ENCODE measurements at regions not wholly inside any gene's neighbourhood (a gene's known extent, or its start where the extent isn't known, plus 50 kb on each side); places are given as distances from the start of the nearest gene placed in this dataset.
A peak's percentile ranks its signal among the peaks of the same experiment; 100 is the strongest.

- no peak for DNase-seq
Observed at GRCh38 chr15:56868170-56868569, 50.3 kb upstream of the TCF12 start.

GRCh38 chr15:56866803-56867202, 51.6 kb upstream of the TCF12 start:
- no peak for DNase-seq

- no peak for DNase-seq
Observed at GRCh38 chr15:56857828-56858227, 60.6 kb upstream of the TCF12 start.

- no peak for DNase-seq
Observed at GRCh38 chr15:56856934-56857333, 61.5 kb upstream of the TCF12 start.

GRCh38 chr15:56844892-56845291, 73.6 kb upstream of the TCF12 start:
- no peak for DNase-seq

GRCh38 chr15:56844471-56844870, 74.0 kb upstream of the TCF12 start:
- no peak for DNase-seq

GRCh38 chr15:56839641-56840040, 78.8 kb upstream of the TCF12 start:
- DNase-seq, result no peak

- no peak for DNase-seq
Observed at GRCh38 chr15:56839099-56839498, 79.3 kb upstream of the TCF12 start.

GRCh38 chr15:56838085-56838484, 80.4 kb upstream of the TCF12 start:
- DNase-seq, result no peak

GRCh38 chr15:56837273-56837672, 81.2 kb upstream of the TCF12 start:
- no peak for DNase-seq

GRCh38 chr15:56835718-56836171, 82.7 kb upstream of the TCF12 start:
- no peak for DNase-seq

GRCh38 chr15:56832125-56832524, 86.3 kb upstream of the TCF12 start:
- no peak for DNase-seq

- no peak for DNase-seq
Observed at GRCh38 chr15:56831467-56832005, 86.9 kb upstream of the TCF12 start.

GRCh38 chr15:56824175-56824574, 90.9 kb upstream of the ZNF280D start:
- no peak for DNase-seq

GRCh38 chr15:56821721-56822425, 88.6 kb upstream of the ZNF280D start:
- DNase-seq, result peak; percentile 6

- DNase-seq, result no peak
Observed at GRCh38 chr15:56820333-56820732, 87.0 kb upstream of the ZNF280D start.

GRCh38 chr15:56817321-56818080, 84.2 kb upstream of the ZNF280D start:
- DNase-seq, result no peak

GRCh38 chr15:56816781-56817180, 83.5 kb upstream of the ZNF280D start:
- DNase-seq, result no peak

GRCh38 chr15:56815247-56815646, 81.9 kb upstream of the ZNF280D start:
- DNase-seq, result peak; percentile 7

GRCh38 chr15:56814429-56814828, 81.1 kb upstream of the ZNF280D start:
- no peak for DNase-seq

- no peak for DNase-seq
Observed at GRCh38 chr15:56813995-56814394, 80.7 kb upstream of the ZNF280D start.

GRCh38 chr15:56812961-56813360, 79.7 kb upstream of the ZNF280D start:
- DNase-seq, result no peak

- no peak for DNase-seq
Observed at GRCh38 chr15:56812221-56812620, 78.9 kb upstream of the ZNF280D start.

- DNase-seq, result no peak
Observed at GRCh38 chr15:56811586-56811985, 78.3 kb upstream of the ZNF280D start.
